HT-29 (cell line): ENCODE measurements at regions not wholly inside any gene's neighbourhood (a gene's known extent, or its start where the extent isn't known, plus 50 kb on each side); places are given as distances from the start of the nearest gene placed in this dataset.
A peak's percentile ranks its signal among the peaks of the same experiment; 100 is the strongest.

Experiments used
- DNase-seq: peaks from one replicate; pipeline ENCODE4 v3.0.0-alpha.2; 2015; ENCODE audit warnings: low spot score

GRCh38 chr13:81848291-81848690 lies 1507.4 kb upstream of the SPRY2 start:
- DNase-seq = no peak

- DNase-seq = no peak
Measured at GRCh38 chr13:81846771-81847170, 1505.8 kb upstream of the SPRY2 start.

GRCh38 chr13:81821259-81821658 lies 1480.3 kb upstream of the SPRY2 start:
- no peak for DNase-seq

- DNase-seq = no peak
Measured at GRCh38 chr13:81800433-81800832, 1459.5 kb upstream of the SPRY2 start.

GRCh38 chr13:81795710-81796109 lies 1454.8 kb upstream of the SPRY2 start:
- no peak for DNase-seq

GRCh38 chr13:81791641-81792040 lies 1450.7 kb upstream of the SPRY2 start:
- DNase-seq = no peak

- DNase-seq = no peak
Measured at GRCh38 chr13:81781471-81781870, 1440.5 kb upstream of the SPRY2 start.

- DNase-seq = no peak
Measured at GRCh38 chr13:81779876-81780275, 1439.0 kb upstream of the SPRY2 start.

- no peak for DNase-seq
Measured at GRCh38 chr13:81778350-81778749, 1437.4 kb upstream of the SPRY2 start.

GRCh38 chr13:81773263-81773662 lies 1432.3 kb upstream of the SPRY2 start:
- DNase-seq = no peak

GRCh38 chr13:81771951-81772350 lies 1431.0 kb upstream of the SPRY2 start:
- DNase-seq = no peak

- DNase-seq = peak; percentile 71
Measured at GRCh38 chr13:81770868-81771505, 1430.1 kb upstream of the SPRY2 start.

GRCh38 chr13:81762449-81762848 lies 1421.5 kb upstream of the SPRY2 start:
- DNase-seq = no peak

- peak; percentile 50 for DNase-seq
Measured at GRCh38 chr13:81760316-81760715, 1419.4 kb upstream of the SPRY2 start.

- no peak for DNase-seq
Measured at GRCh38 chr13:81757348-81757970, 1416.5 kb upstream of the SPRY2 start.

- DNase-seq = no peak
Measured at GRCh38 chr13:81745391-81745790, 1404.5 kb upstream of the SPRY2 start.

- DNase-seq = peak; percentile 20
Measured at GRCh38 chr13:81738364-81738763, 1397.4 kb upstream of the SPRY2 start.

GRCh38 chr13:81726037-81726726 lies 1385.3 kb upstream of the SPRY2 start:
- no peak for DNase-seq

- DNase-seq = no peak
Measured at GRCh38 chr13:81722456-81722855, 1381.5 kb upstream of the SPRY2 start.

GRCh38 chr13:81721400-81721799 lies 1380.5 kb upstream of the SPRY2 start:
- DNase-seq = no peak

- peak; percentile 15 for DNase-seq
Measured at GRCh38 chr13:81714513-81714912, 1373.6 kb upstream of the SPRY2 start.

- no peak for DNase-seq
Measured at GRCh38 chr13:81713201-81713600, 1372.3 kb upstream of the SPRY2 start.

- DNase-seq = no peak
Measured at GRCh38 chr13:81697826-81698225, 1356.9 kb upstream of the SPRY2 start.
